ENCODE measurements at regions not wholly inside any gene's neighbourhood (a gene's known extent, or its start where the extent isn't known, plus 50 kb on each side); places are given as distances from the start of the nearest gene placed in this dataset.

GRCh38 chr4:11134705-11135104 lies 294.0 kb downstream of the HS3ST1 start:
- H3K4me2 ChIP-seq (ENCODE audit: low read length), result no peak overlapping the region
- no peaks in the 10 kb centered on the region for H3K4me1 ChIP-seq (ENCODE audit: insufficient read depth, low read length, severe bottlenecking)
- H3K79me2 ChIP-seq (ENCODE audit: insufficient read depth, low read length), result no peaks in the 10 kb centered on the region
- H3K27ac ChIP-seq (ENCODE audit: low read depth, low read length, poor library complexity, severe bottlenecking), result no peak overlapping the region
- H2AFZ ChIP-seq (ENCODE audit: low read length), result no peak overlapping the region
- H4K20me1 ChIP-seq (ENCODE audit: insufficient read depth, low read length), result no peaks in the 10 kb centered on the region
- no peak overlapping the region for H3K4me3 ChIP-seq (ENCODE audit: low read depth, low read length, poor library complexity, severe bottlenecking)
- H3K9me3 ChIP-seq (ENCODE audit: low read length), result no peaks in the 10 kb centered on the region
- TF ChIP-seq, protein P1, sequence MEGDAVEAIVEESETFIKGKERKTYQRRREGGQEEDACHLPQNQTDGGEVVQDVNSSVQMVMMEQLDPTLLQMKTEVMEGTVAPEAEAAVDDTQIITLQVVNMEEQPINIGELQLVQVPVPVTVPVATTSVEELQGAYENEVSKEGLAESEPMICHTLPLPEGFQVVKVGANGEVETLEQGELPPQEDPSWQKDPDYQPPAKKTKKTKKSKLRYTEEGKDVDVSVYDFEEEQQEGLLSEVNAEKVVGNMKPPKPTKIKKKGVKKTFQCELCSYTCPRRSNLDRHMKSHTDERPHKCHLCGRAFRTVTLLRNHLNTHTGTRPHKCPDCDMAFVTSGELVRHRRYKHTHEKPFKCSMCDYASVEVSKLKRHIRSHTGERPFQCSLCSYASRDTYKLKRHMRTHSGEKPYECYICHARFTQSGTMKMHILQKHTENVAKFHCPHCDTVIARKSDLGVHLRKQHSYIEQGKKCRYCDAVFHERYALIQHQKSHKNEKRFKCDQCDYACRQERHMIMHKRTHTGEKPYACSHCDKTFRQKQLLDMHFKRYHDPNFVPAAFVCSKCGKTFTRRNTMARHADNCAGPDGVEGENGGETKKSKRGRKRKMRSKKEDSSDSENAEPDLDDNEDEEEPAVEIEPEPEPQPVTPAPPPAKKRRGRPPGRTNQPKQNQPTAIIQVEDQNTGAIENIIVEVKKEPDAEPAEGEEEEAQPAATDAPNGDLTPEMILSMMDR (IDR thresholded peaks at IDR 0.05; ENCODE audit: low read length), result no peak
- no peak for TF ChIP-seq EZH2 (IDR thresholded peaks at IDR 0.05; ENCODE audit: borderline replicate concordance, low read length)
- H3K9ac ChIP-seq (ENCODE audit: low read length), result no peak overlapping the region
- H3K36me3 ChIP-seq (ENCODE audit: insufficient read depth, low read length), result no peaks in the 10 kb centered on the region
- no peaks in the 10 kb centered on the region for H3F3A ChIP-seq (ENCODE audit: insufficient read depth, low read length)
- no peaks in the 10 kb centered on the region for H3K27me3 ChIP-seq (ENCODE audit: insufficient read depth, low read length)
- H3K9me2 ChIP-seq (ENCODE audit: low read depth, low read length), result no peaks in the 10 kb centered on the region

GRCh38 chr4:11133868-11134267 lies 294.8 kb downstream of the HS3ST1 start:
- H3F3A ChIP-seq (ENCODE audit: insufficient read depth, low read length), result no peaks in the 10 kb centered on the region
- H3K4me1 ChIP-seq (ENCODE audit: insufficient read depth, low read length, severe bottlenecking), result no peaks in the 10 kb centered on the region
- no peak overlapping the region for H2AFZ ChIP-seq (ENCODE audit: low read length)
- no peaks in the 10 kb centered on the region for H3K36me3 ChIP-seq (ENCODE audit: insufficient read depth, low read length)
- no peaks in the 10 kb centered on the region for H3K79me2 ChIP-seq (ENCODE audit: insufficient read depth, low read length)
- H4K20me1 ChIP-seq (ENCODE audit: insufficient read depth, low read length), result no peaks in the 10 kb centered on the region
- no peaks in the 10 kb centered on the region for H3K27me3 ChIP-seq (ENCODE audit: insufficient read depth, low read length)
- TF ChIP-seq, protein P1 (IDR thresholded peaks at IDR 0.05; ENCODE audit: low read length), result no peak
- TF ChIP-seq EZH2 (IDR thresholded peaks at IDR 0.05; ENCODE audit: borderline replicate concordance, low read length), result no peak
- no peak overlapping the region for H3K4me3 ChIP-seq (ENCODE audit: low read depth, low read length, poor library complexity, severe bottlenecking)
- H3K9me2 ChIP-seq (ENCODE audit: low read depth, low read length), result no peaks in the 10 kb centered on the region
- H3K9me3 ChIP-seq (ENCODE audit: low read length), result no peaks in the 10 kb centered on the region
- no peak overlapping the region for H3K4me2 ChIP-seq (ENCODE audit: low read length)
- H3K27ac ChIP-seq (ENCODE audit: low read depth, low read length, poor library complexity, severe bottlenecking), result no peak overlapping the region
- no peak overlapping the region for H3K9ac ChIP-seq (ENCODE audit: low read length)

GRCh38 chr4:11132478-11132877 lies 296.2 kb downstream of the HS3ST1 start:
- Histone ChIP-seq H2AFZ (ENCODE audit: low read length) (no peak overlapping the region), H3K36me3 (ENCODE audit: insufficient read depth, low read length) (no peaks in the 10 kb centered on the region), H3K4me3 (ENCODE audit: low read depth, low read length, poor library complexity, severe bottlenecking) (no peak overlapping the region), H3K9me2 (ENCODE audit: low read depth, low read length) (no peaks in the 10 kb centered on the region), H3K27me3 (ENCODE audit: insufficient read depth, low read length) (no peaks in the 10 kb centered on the region), H3F3A (ENCODE audit: insufficient read depth, low read length) (no peaks in the 10 kb centered on the region), H3K4me1 (ENCODE audit: insufficient read depth, low read length, severe bottlenecking) (no peaks in the 10 kb centered on the region), H3K9ac (ENCODE audit: low read length) (no peak overlapping the region), H3K9me3 (ENCODE audit: low read length) (no peaks in the 10 kb centered on the region), H4K20me1 (ENCODE audit: insufficient read depth, low read length) (no peaks in the 10 kb centered on the region), H3K4me2 (ENCODE audit: low read length) (no peak overlapping the region), H3K27ac (ENCODE audit: low read depth, low read length, poor library complexity, severe bottlenecking) (no peak overlapping the region), H3K79me2 (ENCODE audit: insufficient read depth, low read length) (no peaks in the 10 kb centered on the region)
- TF ChIP-seq, protein P1 (IDR thresholded peaks at IDR 0.05; ENCODE audit: low read length), result no peak
- no peak for TF ChIP-seq EZH2 (IDR thresholded peaks at IDR 0.05; ENCODE audit: borderline replicate concordance, low read length)

Measured in OCI-LY1 (cell line).